ENCODE measurements at regions not wholly inside any gene's neighbourhood (a gene's known extent, or its start where the extent isn't known, plus 50 kb on each side); places are given as distances from the start of the nearest gene placed in this dataset.
"Not testable (repeated sequence)": the region's sequence is repeated elsewhere in the genome, so short reads cannot be mapped to it uniquely, and the experiment has no call there.

- Mint-ChIP-seq H3K36me3 (no peaks in the 10 kb centered on the region), H3K4me3 (no peak overlapping the region), H3K27ac (no peak overlapping the region), H3K9me3 (no peaks in the 10 kb centered on the region), H3K4me1 (ENCODE audit: low read depth) (no peaks in the 10 kb centered on the region), H3K27me3 (no peaks in the 10 kb centered on the region)
- ChIA-PET POLR2A (no interaction called here), CTCF (no interaction called here)
- no peak for DNase-seq
- intact Hi-C loops (cut with micrococcal nuclease), result no loop called here
Measured at GRCh38 chr5:87741881-87742280, 329.2 kb upstream of the CCNH start.

- Mint-ChIP-seq H3K36me3 (no peaks in the 10 kb centered on the region), H3K27ac (no peak overlapping the region), H3K4me1 (ENCODE audit: low read depth) (no peaks in the 10 kb centered on the region), H3K9me3 (no peaks in the 10 kb centered on the region), H3K27me3 (no peaks in the 10 kb centered on the region), H3K4me3 (no peak overlapping the region)
- no peak for DNase-seq
- POLR2A ChIA-PET, result no interaction called here
- intact Hi-C loops (cut with micrococcal nuclease), result no loop called here
- CTCF ChIA-PET, result no interaction called here
Measured at GRCh38 chr5:87735923-87736322, 323.2 kb upstream of the CCNH start.

- DNase-seq, result no peak
- ChIA-PET CTCF (no interaction called here), POLR2A (no interaction called here)
- Mint-ChIP-seq H3K27ac (no peak overlapping the region), H3K4me1 (ENCODE audit: low read depth) (no peaks in the 10 kb centered on the region), H3K4me3 (no peak overlapping the region), H3K9me3 (no peaks in the 10 kb centered on the region), H3K27me3 (no peaks in the 10 kb centered on the region), H3K36me3 (no peaks in the 10 kb centered on the region)
- intact Hi-C loops (cut with micrococcal nuclease), result no loop called here
Measured at GRCh38 chr5:87733897-87734296, 321.2 kb upstream of the CCNH start.

- CTCF ChIA-PET, result no interaction called here
- Mint-ChIP-seq H3K27me3 (no peaks in the 10 kb centered on the region), H3K27ac (no peak overlapping the region), H3K36me3 (no peaks in the 10 kb centered on the region), H3K9me3 (no peaks in the 10 kb centered on the region), H3K4me1 (ENCODE audit: low read depth) (no peaks in the 10 kb centered on the region), H3K4me3 (no peak overlapping the region)
- DNase-seq, result no peak
- intact Hi-C loops (cut with micrococcal nuclease), result no loop called here
- POLR2A ChIA-PET, result no interaction called here
Measured at GRCh38 chr5:87732875-87733768, 320.4 kb upstream of the CCNH start.

- Mint-ChIP-seq H3K27me3 (no peaks in the 10 kb centered on the region), H3K4me1 (ENCODE audit: low read depth) (no peaks in the 10 kb centered on the region), H3K4me3 (no peak overlapping the region), H3K36me3 (no peaks in the 10 kb centered on the region), H3K27ac (no peak overlapping the region), H3K9me3 (no peaks in the 10 kb centered on the region)
- ChIA-PET POLR2A (no interaction called here), CTCF (no interaction called here)
- intact Hi-C loops (cut with micrococcal nuclease), result no loop called here
- no peak for DNase-seq
Measured at GRCh38 chr5:87729781-87730180, 317.1 kb upstream of the CCNH start.

- CTCF ChIA-PET, result no interaction called here
- H3K27me3 Mint-ChIP-seq, result no peaks in the 10 kb centered on the region
- H3K36me3 Mint-ChIP-seq, result no peaks in the 10 kb centered on the region
- H3K9me3 Mint-ChIP-seq, result no peaks in the 10 kb centered on the region
- POLR2A ChIA-PET, result no interaction called here
- intact Hi-C loops (cut with micrococcal nuclease), result no loop called here
- DNase-seq, result no peak
- H3K4me3 Mint-ChIP-seq, result no peak overlapping the region
- no peak overlapping the region for H3K27ac Mint-ChIP-seq
- no peaks in the 10 kb centered on the region for H3K4me1 Mint-ChIP-seq (ENCODE audit: low read depth)
Measured at GRCh38 chr5:87722286-87722685, 309.6 kb upstream of the CCNH start.

- DNase-seq; H3K4me3 Mint-ChIP-seq; POLR2A ChIA-PET; intact Hi-C loops (cut with micrococcal nuclease); CTCF ChIA-PET; H3K27ac Mint-ChIP-seq; H3K36me3 Mint-ChIP-seq; H3K9me3 Mint-ChIP-seq; H3K4me1 Mint-ChIP-seq (ENCODE audit: low read depth); H3K27me3 Mint-ChIP-seq: not testable (repeated sequence)
Measured at GRCh38 chr5:87718224-87718925, 305.6 kb upstream of the CCNH start.

- intact Hi-C loops (cut with micrococcal nuclease), result no loop called here
- Mint-ChIP-seq H3K9me3 (no peaks in the 10 kb centered on the region), H3K36me3 (no peaks in the 10 kb centered on the region), H3K4me1 (ENCODE audit: low read depth) (no peaks in the 10 kb centered on the region), H3K27me3 (no peaks in the 10 kb centered on the region), H3K4me3 (no peak overlapping the region), H3K27ac (no peak overlapping the region)
- POLR2A ChIA-PET, result no interaction called here
- no peak for DNase-seq
- CTCF ChIA-PET, result no interaction called here
Measured at GRCh38 chr5:87717761-87718160, 305.0 kb upstream of the CCNH start.

GRCh38 chr5:87705876-87706275 lies 293.1 kb upstream of the CCNH start:
- no peaks in the 10 kb centered on the region for H3K4me1 Mint-ChIP-seq (ENCODE audit: low read depth)

GRCh38 chr5:87686975-87687374 lies 274.2 kb upstream of the CCNH start:
- no peak overlapping the region for H3K27ac Mint-ChIP-seq
- ChIA-PET POLR2A (no interaction called here), CTCF (no interaction called here)
- no peak overlapping the region for H3K4me3 Mint-ChIP-seq
- intact Hi-C loops (cut with micrococcal nuclease), result no loop called here
- peaks cover 4% of the 10 kb centered on the region for H3K9me3 Mint-ChIP-seq
- H3K36me3 Mint-ChIP-seq, result no peaks in the 10 kb centered on the region
- H3K27me3 Mint-ChIP-seq, result no peaks in the 10 kb centered on the region
- DNase-seq, result no peak
- H3K4me1 Mint-ChIP-seq (ENCODE audit: low read depth), result no peaks in the 10 kb centered on the region

More at GRCh38 chr5:87705876-87706275, 293.1 kb upstream of the CCNH start:
- intact Hi-C loops (cut with micrococcal nuclease), result no loop called here
- Mint-ChIP-seq H3K36me3 (no peaks in the 10 kb centered on the region), H3K27ac (no peak overlapping the region), H3K9me3 (no peaks in the 10 kb centered on the region), H3K4me3 (no peak overlapping the region), H3K27me3 (peaks cover 4% of the 10 kb centered on the region)
- ChIA-PET CTCF (no interaction called here), POLR2A (no interaction called here)
- no peak for DNase-seq

- Mint-ChIP-seq H3K27ac (no peak overlapping the region), H3K36me3 (no peaks in the 10 kb centered on the region), H3K9me3 (peaks cover 4% of the 10 kb centered on the region), H3K4me1 (ENCODE audit: low read depth) (no peaks in the 10 kb centered on the region), H3K27me3 (no peaks in the 10 kb centered on the region), H3K4me3 (no peak overlapping the region)
- intact Hi-C loops (cut with micrococcal nuclease), result no loop called here
- no peak for DNase-seq
- CTCF ChIA-PET, result no interaction called here
- POLR2A ChIA-PET, result no interaction called here
Measured at GRCh38 chr5:87686018-87686417, 273.3 kb upstream of the CCNH start.

- intact Hi-C loops (cut with micrococcal nuclease), result no loop called here
- ChIA-PET CTCF (no interaction called here), POLR2A (no interaction called here)
- Mint-ChIP-seq H3K4me1 (ENCODE audit: low read depth) (no peaks in the 10 kb centered on the region), H3K27me3 (no peaks in the 10 kb centered on the region), H3K36me3 (no peaks in the 10 kb centered on the region), H3K4me3 (no peak overlapping the region), H3K27ac (no peak overlapping the region), H3K9me3 (no peaks in the 10 kb centered on the region)
- DNase-seq, result no peak
Measured at GRCh38 chr5:87674235-87674634, 261.5 kb upstream of the CCNH start.

- intact Hi-C loops (cut with micrococcal nuclease), result no loop called here
- H3K4me1 Mint-ChIP-seq (ENCODE audit: low read depth), result no peaks in the 10 kb centered on the region
- H3K27me3 Mint-ChIP-seq, result no peaks in the 10 kb centered on the region
- no peak overlapping the region for H3K4me3 Mint-ChIP-seq
- POLR2A ChIA-PET, result no interaction called here
- H3K9me3 Mint-ChIP-seq, result no peaks in the 10 kb centered on the region
- CTCF ChIA-PET, result no interaction called here
- no peak for DNase-seq
- no peak overlapping the region for H3K27ac Mint-ChIP-seq
- H3K36me3 Mint-ChIP-seq, result no peaks in the 10 kb centered on the region
Measured at GRCh38 chr5:87671146-87671545, 258.4 kb upstream of the CCNH start.

All from activated CD4-positive, alpha-beta memory T cell treated with anti-CD3 and anti-CD28 coated beads for 36 hours (primary cell).